Lower leg skin (tissue), 4 donors: ENCODE measurements at regions not wholly inside any gene's neighbourhood (a gene's known extent, or its start where the extent isn't known, plus 50 kb on each side); places are given as distances from the start of the nearest gene placed in this dataset.

ENCODE experiments used
- DNase-seq, 2 donors: peaks; one replicate each; pipeline ENCODE4 v3.0.0-alpha.2; 2019; ENCODE audit warnings: low spot score in 2 of 2
- H3K4me3 ChIP-seq: fragments of 200-600 bp; sonication (generic); 2 replicates; pipeline ENCODE4 v1.5.1; 2017; ENCODE audit warnings: mild to moderate bottlenecking, low read depth; ENCODE audit not compliant: poor library complexity, severe bottlenecking
- CTCF ChIP-seq, 3 donors: fragments of 450-650 bp; IDR thresholded peaks; one replicate each; pipeline ENCODE4 v1.5.1; 2016; ENCODE audit warnings: antibody characterized with exemption in 3 of 3, mild to moderate bottlenecking in 3 of 3, moderate library complexity in 2 of 3
- POLR2A ChIP-seq, 2 donors: fragments of 450-650 bp; IDR thresholded peaks; one replicate each; pipeline ENCODE4 v1.6.1; 2016 to 2017; ENCODE audit warnings: antibody characterized with exemption in 2 of 2, mild to moderate bottlenecking in 1 of 2, moderate library complexity in 1 of 2
- WGBS, 2 donors: methylation state at CpG; one replicate each; pipeline ENCODE4 v1.1.5; 2018; 5-methylcytosine and 5-hydroxymethylcytosine counted together
- intact Hi-C: fragments of 100-400 bp; cut with DNase I; formaldehyde crosslinking; loops from one replicate; pipeline ENCODE4 v1.15.0; 2023; ENCODE audit warnings: low total_unique reads

DNA sequence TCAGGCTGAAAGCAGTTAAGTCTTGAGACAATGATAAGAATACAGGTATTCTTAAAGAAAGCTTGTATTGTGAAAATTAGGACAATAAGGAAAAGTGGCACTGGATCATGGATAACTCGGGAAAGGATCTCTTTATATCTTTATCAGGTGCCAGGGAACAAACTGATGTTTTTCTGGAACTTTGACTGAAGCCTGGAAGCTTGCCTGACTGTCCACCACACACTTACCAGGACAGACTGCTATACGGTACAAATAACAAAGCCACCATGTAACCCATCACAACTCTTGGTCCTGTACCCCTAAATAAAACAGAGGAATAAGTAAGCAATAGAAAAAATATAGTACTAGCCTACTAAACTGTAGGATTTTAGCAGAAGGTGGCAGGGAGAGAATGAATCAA, 623.0 kb downstream of the OTOL1 start:
- TF ChIP-seq POLR2A (IDR thresholded peaks at IDR 0.05): no peak
- no peak for TF ChIP-seq CTCF (IDR thresholded peaks at IDR 0.05)
- intact Hi-C loops: no loop called here

GRCh38 chr3:162122405-162122804, 625.8 kb downstream of the OTOL1 start:
- intact Hi-C loops: no loop called here
- 67 to 73% methylated on average over 1 of the region's 1 CpG for WGBS, 2 donors
- DNase-seq: no peak
- no peak overlapping the region for H3K4me3 ChIP-seq
- no peak for TF ChIP-seq CTCF (IDR thresholded peaks at IDR 0.05)
- no peak for TF ChIP-seq POLR2A (IDR thresholded peaks at IDR 0.05)

More for the DNA sequence above, 623.0 kb downstream of the OTOL1 start:
- H3K4me3 ChIP-seq: no peak overlapping the region
- no peak for DNase-seq
- WGBS, 2 donors: 69 to 80% methylated on average over 2 of the region's 2 CpGs

- H3K4me3 ChIP-seq: no peak overlapping the region
- 94 to 95% methylated on average over 1 of the region's 1 CpG for WGBS, 2 donors
- intact Hi-C loops: no loop called here
- no peak for DNase-seq
- no peak for TF ChIP-seq CTCF (IDR thresholded peaks at IDR 0.05)
Measured at GRCh38 chr3:162125790-162126189, 629.2 kb downstream of the OTOL1 start.

GRCh38 chr3:162130582-162130981, 634.0 kb downstream of the OTOL1 start:
- 92 to 96% methylated on average over 3 of the region's 3 CpGs for WGBS, 2 donors

GRCh38 chr3:162132981-162133380, 636.4 kb downstream of the OTOL1 start:
- intact Hi-C loops: no loop called here
- DNase-seq: no peak
- no peak overlapping the region for H3K4me3 ChIP-seq
- no peak for TF ChIP-seq POLR2A (IDR thresholded peaks at IDR 0.05)
- no peak for TF ChIP-seq CTCF (IDR thresholded peaks at IDR 0.05)

More at GRCh38 chr3:162130582-162130981, 634.0 kb downstream of the OTOL1 start:
- no peak for DNase-seq
- intact Hi-C loops: no loop called here
- TF ChIP-seq CTCF (IDR thresholded peaks at IDR 0.05): no peak
- TF ChIP-seq POLR2A (IDR thresholded peaks at IDR 0.05): no peak
- H3K4me3 ChIP-seq: no peak overlapping the region

DNA sequence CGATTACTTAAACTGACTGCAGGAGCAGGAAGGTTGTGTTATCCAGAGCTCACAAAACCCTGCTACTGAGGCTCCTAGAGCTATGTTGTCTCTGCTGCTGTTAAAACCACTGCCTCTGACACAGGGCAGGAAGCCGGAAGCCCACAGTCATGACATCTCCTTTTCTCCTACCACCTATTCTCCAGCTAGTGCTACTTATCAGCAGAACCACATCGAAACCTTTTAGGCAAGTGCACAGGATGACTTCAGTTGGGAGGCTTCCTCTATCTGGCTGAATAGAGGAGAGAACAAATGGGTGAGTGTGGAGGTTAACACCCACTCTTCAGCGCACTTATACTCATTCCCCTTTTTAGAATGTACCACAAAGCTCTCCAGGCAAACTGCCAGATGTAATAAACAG, 638.0 kb downstream of the OTOL1 start:
- TF ChIP-seq POLR2A (IDR thresholded peaks at IDR 0.05) (no peak), CTCF (IDR thresholded peaks at IDR 0.05) (no peak)
- no peak for DNase-seq
- no peak overlapping the region for H3K4me3 ChIP-seq
- WGBS, 2 donors: 77 to 79% methylated on average over 4 of the region's 4 CpGs
- intact Hi-C loops: no loop called here
